ENCODE measurements at regions not wholly inside any gene's neighbourhood (a gene's known extent, or its start where the extent isn't known, plus 50 kb on each side); places are given as distances from the start of the nearest gene placed in this dataset.

DNA sequence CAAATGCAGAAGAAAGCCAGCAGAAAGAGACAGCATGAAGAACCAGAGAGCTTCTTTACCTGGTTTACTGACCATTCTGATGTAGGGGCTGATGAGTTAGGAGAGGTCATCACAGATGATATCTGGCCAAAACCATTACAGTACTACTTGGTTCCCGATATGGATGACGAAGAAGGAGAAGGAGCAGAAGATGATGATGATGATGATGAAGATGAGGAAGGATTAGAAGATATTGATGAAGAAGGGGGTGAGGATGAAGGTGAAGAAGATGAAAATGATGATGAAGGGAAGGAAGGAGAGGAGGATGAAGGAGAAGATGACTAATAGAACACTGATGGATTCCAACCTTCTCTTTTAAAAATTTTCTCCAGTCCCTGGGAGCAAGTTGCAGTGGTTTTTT, 178.2 kb upstream of the CRY1 start:
- no peak overlapping the region for H2BK12ac ChIP-seq (ENCODE audit: insufficient read length, low read depth, low read length)
- no peaks in the 10 kb centered on the region for H3K23me2 ChIP-seq (ENCODE audit: insufficient read length, low read depth, low read length, poor library complexity, severe bottlenecking)
- H3K79me1 ChIP-seq (ENCODE audit: insufficient read depth, low read depth, low read length, poor library complexity, severe bottlenecking), result no peaks in the 10 kb centered on the region
- H3K27me3 ChIP-seq (ENCODE audit: insufficient read depth, low read length), result no peaks in the 10 kb centered on the region
- no peak overlapping the region for H3K14ac ChIP-seq (ENCODE audit: insufficient read depth, low read length)
- no peak overlapping the region for H2AFZ ChIP-seq (ENCODE audit: low read length)
- H3K18ac ChIP-seq (ENCODE audit: insufficient read length, low read depth, low read length), result no peak overlapping the region
- Mint-ChIP-seq H3K27me3 (ENCODE audit: low read depth) (peaks cover 2% of the 10 kb centered on the region), H3K27ac (no peak overlapping the region), H3K36me3 (ENCODE audit: insufficient read depth in 1 of 3, low read depth in 3 of 3) (no peaks in the 10 kb centered on the region), H3K4me1 (no peaks in the 10 kb centered on the region), H3K4me3 (no peak overlapping the region), H3K9me3 (no peaks in the 10 kb centered on the region)
- no peak overlapping the region for H2BK20ac ChIP-seq (ENCODE audit: low read depth, low read length, poor library complexity, severe bottlenecking)
- TF ChIP-seq, protein P1, sequence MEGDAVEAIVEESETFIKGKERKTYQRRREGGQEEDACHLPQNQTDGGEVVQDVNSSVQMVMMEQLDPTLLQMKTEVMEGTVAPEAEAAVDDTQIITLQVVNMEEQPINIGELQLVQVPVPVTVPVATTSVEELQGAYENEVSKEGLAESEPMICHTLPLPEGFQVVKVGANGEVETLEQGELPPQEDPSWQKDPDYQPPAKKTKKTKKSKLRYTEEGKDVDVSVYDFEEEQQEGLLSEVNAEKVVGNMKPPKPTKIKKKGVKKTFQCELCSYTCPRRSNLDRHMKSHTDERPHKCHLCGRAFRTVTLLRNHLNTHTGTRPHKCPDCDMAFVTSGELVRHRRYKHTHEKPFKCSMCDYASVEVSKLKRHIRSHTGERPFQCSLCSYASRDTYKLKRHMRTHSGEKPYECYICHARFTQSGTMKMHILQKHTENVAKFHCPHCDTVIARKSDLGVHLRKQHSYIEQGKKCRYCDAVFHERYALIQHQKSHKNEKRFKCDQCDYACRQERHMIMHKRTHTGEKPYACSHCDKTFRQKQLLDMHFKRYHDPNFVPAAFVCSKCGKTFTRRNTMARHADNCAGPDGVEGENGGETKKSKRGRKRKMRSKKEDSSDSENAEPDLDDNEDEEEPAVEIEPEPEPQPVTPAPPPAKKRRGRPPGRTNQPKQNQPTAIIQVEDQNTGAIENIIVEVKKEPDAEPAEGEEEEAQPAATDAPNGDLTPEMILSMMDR (conservative IDR thresholded peaks at IDR 0.05), result no peak
- H3K79me2 ChIP-seq (ENCODE audit: insufficient read depth, low read length), result no peaks in the 10 kb centered on the region
- DNase-seq, result no peak
- H2BK5ac ChIP-seq (ENCODE audit: insufficient read length, low read length), result no peak overlapping the region
- H3K56ac ChIP-seq (ENCODE audit: insufficient read length, low read depth, low read length), result no peak overlapping the region
- no peak overlapping the region for H2BK120ac ChIP-seq (ENCODE audit: low read depth, low read length, poor library complexity, severe bottlenecking)
- H3K23ac ChIP-seq (ENCODE audit: insufficient read length, low read depth, low read length), result no peak overlapping the region
- H3K4ac ChIP-seq (ENCODE audit: low read depth, low read length), result no peak overlapping the region
- no peaks in the 10 kb centered on the region for H3K9me3 ChIP-seq (ENCODE audit: control insufficient read depth, low read depth, low read length)
- WGBS (ENCODE audit: extremely low coverage, insufficient read length, low lambda C conversion rate), result no CpG with 5 or more reads among the region's 2 CpGs
- no peak overlapping the region for H4K91ac ChIP-seq (ENCODE audit: insufficient read length, low read depth, low read length)
- H3K4me1 ChIP-seq (ENCODE audit: insufficient read depth, low read length), result no peaks in the 10 kb centered on the region
- no peak overlapping the region for H4K5ac ChIP-seq (ENCODE audit: insufficient read length, low read depth, low read length)
- H2AK5ac ChIP-seq (ENCODE audit: insufficient read length, low read length), result no peak overlapping the region
- no peak overlapping the region for H3K9ac ChIP-seq (ENCODE audit: extremely low read depth, insufficient read length, low read length)
- H3K4me2 ChIP-seq (ENCODE audit: insufficient read depth, insufficient read length, low read length), result no peak overlapping the region
- H4K20me1 ChIP-seq (ENCODE audit: control insufficient read depth, insufficient read depth, insufficient read length), result no peaks in the 10 kb centered on the region
- H3T11ph ChIP-seq (ENCODE audit: low read length), result no peak overlapping the region
- H4K8ac ChIP-seq (replicated peaks; ENCODE audit: insufficient read length, low read depth, low read length), result no peak overlapping the region
- H3K27ac ChIP-seq (ENCODE audit: insufficient read length, low read depth, low read length), result no peak overlapping the region
- H2BK15ac ChIP-seq (ENCODE audit: low read depth, low read length), result no peak overlapping the region

Data from H9 (cell line).